ENCODE measurements at regions not wholly inside any gene's neighbourhood (a gene's known extent, or its start where the extent isn't known, plus 50 kb on each side); places are given as distances from the start of the nearest gene placed in this dataset.

DNA sequence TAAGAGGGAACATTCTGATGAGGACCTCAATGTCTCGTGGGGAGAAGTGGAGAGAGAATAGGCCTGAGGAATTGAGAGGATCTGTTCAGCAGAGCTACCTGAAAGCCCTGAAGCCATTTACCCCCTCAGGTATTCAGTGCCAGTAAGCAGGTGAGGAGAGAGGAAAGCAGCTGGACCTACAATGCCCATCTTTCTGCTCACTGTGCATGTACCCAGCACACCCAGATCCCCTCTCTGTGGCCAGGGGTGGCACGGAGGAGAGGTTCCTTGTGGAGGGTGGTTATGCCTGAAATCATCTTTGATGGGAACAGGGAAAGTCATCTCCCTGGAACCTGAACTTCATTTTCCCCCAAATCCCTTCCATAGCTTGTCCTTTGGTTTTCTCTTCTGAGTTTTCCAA, 277.8 kb upstream of the B3GAT1 start:
- TF ChIP-seq CTCF (IDR thresholded peaks at IDR 0.05; ENCODE audit: low read depth, low read length): no peak
- TF ChIP-seq POLR2A (IDR thresholded peaks at IDR 0.05; ENCODE audit: extremely low read depth, insufficient read length): no peak

Data from NB4 (cell line).